ENCODE measurements at regions not wholly inside any gene's neighbourhood (a gene's known extent, or its start where the extent isn't known, plus 50 kb on each side); places are given as distances from the start of the nearest gene placed in this dataset.
"Not testable (repeated sequence)": the region's sequence is repeated elsewhere in the genome, so short reads cannot be mapped to it uniquely, and the experiment has no call there.

DNA sequence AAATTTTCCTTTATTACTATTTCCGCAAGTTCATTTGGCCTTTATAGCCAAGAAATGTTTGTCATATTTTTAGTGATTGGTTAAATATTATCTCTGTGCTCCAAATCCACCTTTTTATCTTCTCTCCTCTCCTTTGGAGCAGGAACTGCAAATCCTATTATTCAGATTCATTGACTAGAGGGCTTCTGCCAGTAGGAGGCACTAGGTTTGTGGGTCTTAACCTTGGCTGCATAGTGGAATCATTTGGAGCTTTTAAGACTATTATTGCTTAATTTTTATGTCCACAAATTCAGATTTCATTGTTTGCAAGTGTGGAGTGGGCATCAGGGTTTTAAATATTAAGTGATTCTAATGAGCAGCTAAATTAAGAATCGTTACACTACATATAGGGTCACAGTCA lies 75.3 kb upstream of the SYT10 start:
- no peak for DNase-seq

DNA sequence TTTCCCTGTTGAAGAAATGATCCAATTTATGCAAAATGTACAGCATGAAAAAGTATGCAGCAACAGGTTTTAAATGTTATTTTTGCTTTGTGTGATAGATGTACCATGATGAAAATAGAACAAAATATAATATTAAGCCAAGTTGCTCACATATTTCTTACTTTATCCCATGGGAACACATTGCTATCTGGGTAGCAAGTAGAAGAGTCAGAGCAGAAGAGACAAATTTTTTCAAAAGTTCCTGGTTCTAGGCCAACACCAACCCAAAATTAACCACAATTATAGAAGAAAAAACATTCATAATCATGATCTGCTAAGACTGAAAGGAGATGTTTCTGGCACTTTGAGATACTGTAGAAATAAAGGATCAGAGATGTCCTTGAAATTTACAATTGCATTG lies 79.9 kb upstream of the SYT10 start:
- DNase-seq: no peak

DNA sequence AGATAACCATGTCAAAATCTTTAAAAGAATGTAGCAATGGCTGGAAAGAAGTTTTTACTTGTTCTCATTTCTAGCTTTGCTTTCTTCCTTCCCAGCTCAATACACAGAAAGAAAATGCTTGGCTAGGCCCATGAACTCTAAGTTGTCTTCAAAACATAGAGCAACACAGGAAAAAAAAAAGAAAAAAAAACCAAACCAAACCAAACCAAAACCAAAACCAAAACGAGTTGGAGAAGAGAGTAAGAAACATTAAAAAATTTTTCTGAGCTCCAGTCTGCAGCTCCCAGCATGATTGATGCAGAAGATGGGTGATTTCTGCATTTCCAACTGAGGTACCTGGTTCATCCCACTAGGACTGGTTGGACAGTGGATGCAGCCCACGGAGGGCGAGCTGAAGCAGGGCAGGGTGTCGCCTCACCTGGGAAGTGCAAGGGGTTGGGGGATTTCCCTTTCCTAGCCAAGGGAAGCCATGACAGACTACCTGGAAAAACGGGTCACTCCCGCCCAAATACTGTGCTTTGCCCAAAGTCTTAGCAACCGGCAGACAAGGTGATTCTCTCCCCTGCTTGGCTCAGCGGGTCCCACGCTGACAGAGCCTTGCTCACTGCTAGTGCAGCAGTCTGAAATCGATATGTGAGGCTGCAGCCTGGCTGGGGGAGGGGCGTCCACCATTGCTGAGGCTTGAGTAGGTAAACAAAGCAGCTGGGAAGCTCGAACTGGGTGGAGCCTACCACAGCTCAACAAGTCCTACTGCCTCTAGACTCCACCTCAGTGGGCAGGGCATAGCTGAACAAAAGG lies 81.1 kb upstream of the SYT10 start:
- DNase-seq: not testable (repeated sequence)

DNA sequence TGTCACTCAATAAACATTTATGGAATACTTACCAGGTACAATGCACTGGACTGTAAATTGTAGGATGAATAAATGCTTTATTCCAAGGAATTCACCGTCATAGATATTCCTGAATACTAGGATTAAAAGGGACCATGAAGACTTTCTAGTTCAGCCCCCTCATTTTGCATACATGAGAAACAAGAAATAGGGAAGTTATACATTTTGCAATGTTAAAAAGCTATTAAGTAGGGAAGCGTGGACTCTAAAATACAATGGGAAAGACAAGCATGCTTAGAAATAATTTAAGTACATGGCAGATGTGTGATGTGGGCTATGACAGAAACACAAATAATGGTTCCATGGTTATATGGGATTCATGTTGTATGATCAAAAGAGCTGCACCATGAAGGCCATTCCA lies 89.4 kb upstream of the SYT10 start:
- no peak for DNase-seq

GRCh38 chr12:33529810-33530209 lies 90.2 kb upstream of the SYT10 start:
- no peak for DNase-seq

GRCh38 chr12:33531261-33531660 lies 91.6 kb upstream of the SYT10 start:
- DNase-seq: no peak

- no peak for DNase-seq
Measured at GRCh38 chr12:33533527-33533926, 93.9 kb upstream of the SYT10 start.

- no peak for DNase-seq
Measured at GRCh38 chr12:33536431-33536830, 96.8 kb upstream of the SYT10 start.

DNA sequence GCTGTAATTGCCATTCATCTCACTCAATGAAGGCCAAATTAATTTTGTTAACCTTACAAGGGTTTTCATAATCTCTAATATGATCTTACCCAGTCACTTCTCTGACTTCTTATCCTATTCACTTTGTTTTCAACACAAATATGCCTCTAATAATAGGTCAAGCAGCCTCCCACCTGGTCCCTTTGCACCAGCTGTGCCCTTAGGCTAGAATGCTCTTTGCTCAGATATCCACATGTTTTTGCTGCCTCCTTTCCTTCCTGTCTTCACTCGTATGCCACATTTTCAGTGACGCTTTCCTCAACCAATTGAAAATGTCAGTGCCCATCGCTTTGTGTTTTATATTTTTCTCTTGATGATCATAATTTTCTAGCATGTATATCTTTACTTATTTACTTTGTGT lies 106.4 kb upstream of the SYT10 start:
- DNase-seq: no peak

DNA sequence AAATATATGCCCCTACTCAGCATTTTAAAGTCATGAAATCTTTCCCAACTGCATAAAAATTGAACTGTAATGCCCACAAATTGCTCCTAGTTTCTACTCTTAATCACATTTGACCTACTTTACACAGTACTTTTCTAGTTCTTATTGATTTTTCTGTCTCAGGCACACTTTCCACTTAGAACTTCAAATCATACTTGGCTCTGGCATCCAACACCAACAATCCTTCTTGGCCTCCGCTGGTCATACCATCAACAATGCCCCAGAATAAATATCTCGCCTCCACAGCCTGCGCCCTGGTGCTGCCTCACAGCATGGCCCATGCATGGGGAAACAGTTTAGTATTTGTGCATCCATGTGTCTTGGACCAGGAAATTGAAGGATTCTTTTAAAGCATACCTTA lies 107.5 kb upstream of the SYT10 start:
- DNase-seq: no peak

DNA sequence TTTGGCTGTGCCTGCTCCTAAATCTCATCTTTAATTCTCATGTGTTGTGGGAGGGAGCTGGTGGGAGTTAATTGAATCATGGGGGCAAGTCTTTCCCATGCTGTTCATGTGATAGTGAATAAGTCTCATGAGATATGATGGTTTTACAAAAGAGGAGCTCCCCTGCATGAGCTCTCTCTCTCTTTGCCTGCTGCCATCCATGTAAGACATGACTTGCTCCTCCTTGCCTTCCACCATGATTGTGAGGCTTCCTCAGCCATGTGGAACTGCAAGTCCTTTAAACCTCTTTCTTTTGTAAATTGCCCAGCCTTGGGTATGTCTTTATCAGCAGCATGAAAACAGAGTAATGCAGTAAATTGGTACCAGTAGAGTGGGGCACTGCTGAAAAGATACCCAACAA lies 110.6 kb upstream of the SYT10 start:
- not testable (repeated sequence) for DNase-seq

DNA sequence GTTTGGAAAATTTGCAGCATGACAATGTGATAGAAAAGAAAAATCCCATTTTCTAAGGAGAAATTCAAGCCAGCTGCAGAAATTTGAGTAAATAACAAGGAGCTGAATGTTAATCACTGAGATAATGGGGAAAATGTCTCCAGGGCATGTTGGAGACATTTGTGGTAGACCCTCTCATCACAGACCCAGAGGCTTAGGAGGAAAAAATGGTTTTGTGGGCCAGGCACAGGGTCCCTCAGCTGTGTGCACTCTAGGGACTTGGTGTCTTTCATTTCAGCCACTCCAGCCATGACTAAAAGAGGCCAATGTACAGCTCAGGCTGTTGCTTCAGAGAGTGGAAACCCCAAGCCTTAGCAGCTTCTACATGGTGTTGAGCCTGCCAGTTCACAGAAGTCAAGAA lies 111.4 kb upstream of the SYT10 start:
- no peak for DNase-seq

DNA sequence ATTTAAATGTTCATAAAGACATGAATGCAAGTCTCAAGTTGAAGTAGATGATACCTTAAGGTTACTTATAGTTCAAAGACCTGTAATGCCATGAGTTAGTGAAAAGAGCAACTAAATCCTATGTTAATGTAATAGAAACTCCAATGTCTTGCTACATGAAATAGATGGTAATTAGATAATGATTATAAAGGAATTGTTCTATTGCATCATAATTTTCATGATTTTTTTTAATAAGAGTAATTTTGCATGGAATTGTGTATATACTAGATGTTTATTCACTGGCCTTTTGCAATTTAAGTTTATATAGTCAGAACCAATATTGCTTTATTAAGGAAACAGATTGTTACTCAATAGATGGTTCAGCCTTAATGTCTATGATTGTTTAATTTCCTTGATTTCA lies 115.5 kb upstream of the SYT10 start:
- no peak for DNase-seq

DNA sequence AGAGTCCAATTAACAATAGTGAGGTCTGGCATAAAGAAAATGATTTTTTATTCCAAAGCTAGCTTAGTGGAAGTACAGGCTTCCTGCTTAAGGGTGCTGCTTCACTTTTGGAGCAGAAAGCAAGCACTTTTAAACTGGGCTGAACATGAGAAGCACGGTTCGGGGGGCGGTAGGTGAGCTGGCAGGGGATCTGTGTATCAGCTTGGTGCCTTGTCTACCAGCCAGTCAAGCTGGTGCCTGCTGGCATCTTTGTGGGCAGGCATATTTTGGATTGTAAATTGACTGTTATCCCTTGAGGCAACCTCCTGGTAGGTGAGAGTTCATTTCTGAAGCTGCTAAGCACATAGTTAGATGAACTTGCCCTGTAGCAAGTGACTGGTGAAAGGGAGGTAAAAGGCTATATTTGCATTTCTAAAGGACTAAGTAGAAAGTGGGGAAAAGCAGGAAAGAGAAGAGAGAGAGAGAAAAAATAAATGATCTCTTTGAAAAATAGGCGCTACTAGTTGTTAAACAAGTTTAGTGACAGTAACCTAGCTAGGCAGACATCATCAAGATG lies 121.1 kb upstream of the SYT10 start:
- DNase-seq: no peak

DNA sequence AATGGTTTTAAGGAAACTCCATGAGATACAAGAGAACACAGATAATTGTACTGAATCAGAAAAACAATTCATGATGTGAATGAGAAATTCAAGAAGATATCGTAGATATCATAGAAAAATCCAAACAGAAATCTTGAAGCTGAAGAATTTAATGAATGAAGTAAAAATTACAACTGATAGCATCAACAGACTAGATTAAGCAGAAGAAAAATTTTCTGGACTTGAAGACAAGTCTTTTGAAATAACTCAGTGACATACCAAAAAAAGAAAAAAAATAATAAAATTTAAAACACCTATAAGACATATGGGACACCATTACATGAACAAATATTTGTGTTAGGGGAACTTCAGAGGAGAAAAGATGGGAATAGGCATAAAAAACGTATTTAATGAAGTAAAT lies 122.8 kb upstream of the SYT10 start:
- no peak for DNase-seq

- no peak for DNase-seq
Measured at GRCh38 chr12:33566403-33566802, 126.8 kb upstream of the SYT10 start.

DNA sequence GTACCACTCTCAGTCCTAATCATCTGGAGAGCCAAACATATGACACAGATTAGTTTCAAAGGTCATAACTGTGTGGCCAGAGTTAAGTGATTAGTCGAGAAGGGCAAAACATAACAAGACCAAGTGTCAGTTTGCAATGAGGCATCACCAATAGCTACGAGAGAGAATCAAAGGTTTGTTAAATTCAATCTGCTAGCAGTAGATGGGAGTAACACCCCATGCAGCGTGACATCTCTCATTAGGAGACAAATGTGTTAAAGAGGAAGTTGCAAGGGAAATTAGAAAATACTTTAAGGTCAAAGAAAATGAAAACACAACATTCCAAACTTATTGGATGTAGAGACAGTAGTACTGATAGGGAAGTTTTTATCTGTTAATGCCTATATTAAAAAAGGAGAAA lies 135.7 kb upstream of the SYT10 start:
- DNase-seq: no peak

DNA sequence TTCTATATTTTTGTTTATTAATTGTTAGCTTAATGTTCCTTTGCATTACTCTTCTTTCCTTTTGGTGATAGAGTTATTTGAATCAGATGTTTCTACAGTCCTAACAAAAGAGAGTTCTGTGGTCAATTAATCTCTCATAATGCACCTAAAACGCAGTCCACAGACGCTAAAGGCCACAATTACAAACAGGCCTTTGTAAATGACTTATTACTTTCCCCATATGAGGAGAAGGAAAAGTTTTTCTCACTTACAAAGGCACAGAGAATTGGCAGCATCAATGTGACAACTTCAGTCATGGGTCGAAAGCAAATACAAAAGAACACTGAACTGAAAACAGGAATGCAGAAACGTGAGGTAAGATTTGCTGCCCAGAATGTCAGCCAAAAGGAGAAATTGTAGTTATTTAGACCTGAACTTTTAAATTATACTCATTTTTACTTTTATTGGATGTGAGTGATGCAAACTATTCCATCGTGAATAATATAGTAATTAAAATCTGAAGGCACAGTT lies 142.0 kb upstream of the SYT10 start:
- no peak for DNase-seq

- DNase-seq: no peak
Measured at GRCh38 chr12:33586576-33586975, 147.0 kb upstream of the SYT10 start.

GRCh38 chr12:33587354-33587753 lies 147.7 kb upstream of the SYT10 start:
- no peak for DNase-seq

- DNase-seq: no peak
Measured at GRCh38 chr12:33587784-33588712, 148.4 kb upstream of the SYT10 start.

GRCh38 chr12:33588725-33589405 lies 149.2 kb upstream of the SYT10 start:
- DNase-seq: no peak

DNA sequence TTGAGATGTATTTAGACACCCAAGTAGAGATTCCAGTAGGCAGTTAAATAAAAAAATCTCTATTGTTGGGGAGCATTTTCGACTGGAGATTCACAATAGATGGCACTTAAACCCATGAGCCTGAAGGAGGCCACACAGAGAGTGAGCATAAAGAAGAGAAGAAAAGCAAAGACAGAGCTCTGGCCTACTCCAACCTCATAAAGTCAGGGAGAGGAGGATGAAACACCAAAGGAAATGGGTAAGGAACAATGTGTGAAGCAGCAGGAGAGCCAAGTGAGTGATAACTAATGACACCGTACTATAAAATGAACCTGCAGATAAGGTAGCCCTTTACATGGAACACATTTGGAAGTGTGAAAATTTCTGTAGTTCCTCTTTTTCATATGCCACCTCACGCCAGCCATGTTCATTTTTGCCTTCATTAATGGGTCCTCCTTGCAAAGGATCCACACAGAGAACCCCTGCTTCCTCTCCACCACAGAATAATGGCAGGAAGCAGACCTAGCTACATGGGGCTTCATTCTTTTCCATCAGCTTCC lies 150.0 kb upstream of the SYT10 start:
- DNase-seq: no peak

Data from GDM1 (cell line).